PFSK-1 (cell line): ENCODE measurements at regions not wholly inside any gene's neighbourhood (a gene's known extent, or its start where the extent isn't known, plus 50 kb on each side); places are given as distances from the start of the nearest gene placed in this dataset.

Experiments
- POLR2AphosphoS5 ChIP-seq: IDR thresholded peaks from 2 replicates; pipeline ENCODE4 v1.6.1; 2012; ENCODE audit warnings: low read depth, mild to moderate bottlenecking, control low read depth, low read length, moderate library complexity
- SIN3A ChIP-seq: IDR thresholded peaks from 2 replicates; pipeline ENCODE4 v1.6.1; 2012; ENCODE audit warnings: mild to moderate bottlenecking, low read length, moderate library complexity, borderline replicate concordance; ENCODE audit not compliant: insufficient read depth
- TAF1 ChIP-seq: IDR thresholded peaks from 2 replicates; pipeline ENCODE4 v1.6.1; 2012; ENCODE audit warnings: low read length, control low read depth, borderline replicate concordance; ENCODE audit not compliant: insufficient read depth

GRCh38 chr6:140907235-140907634 is 1225.5 kb upstream of the GJE1 start:
- TF ChIP-seq SIN3A (no peak), POLR2AphosphoS5 (no peak), TAF1 (no peak)
